CD14-positive monocyte (primary cell): ENCODE measurements at regions not wholly inside any gene's neighbourhood (a gene's known extent, or its start where the extent isn't known, plus 50 kb on each side); places are given as distances from the start of the nearest gene placed in this dataset.

Source experiments
- DNase-seq, 3 donors: peaks; one replicate each; pipeline ENCODE4 v3.0.0-alpha.2; 2011 to 2022
- H2AFZ ChIP-seq: 2 replicates; pipeline ENCODE4 v1.6.0; 2012; ENCODE audit warnings: mild to moderate bottlenecking, low read depth, low read length, inconsistent platforms; ENCODE audit not compliant: insufficient read depth, poor library complexity, severe bottlenecking
- H3K27ac ChIP-seq, 2 donors: 1 replicate in 1 of 2; 2 replicates in 1 of 2; pipeline ENCODE4 v1.5.1; 2012 to 2013; ENCODE audit warnings: low read length in 2 of 2, control low read depth in 1 of 2, inconsistent platforms in 1 of 2, low read depth in 1 of 2, mild to moderate bottlenecking in 1 of 2
- H3K27me3 ChIP-seq, 2 donors: one replicate each; pipeline versions ENCODE4 v1.6.0 to v1.6.1; 2011 to 2013; ENCODE audit warnings: low read length in 2 of 2; ENCODE audit not compliant: control insufficient read depth in 2 of 2, insufficient read depth in 2 of 2
- H3K36me3 ChIP-seq, 2 donors: replicated peaks in 1 of 2; 1 replicate in 1 of 2; 2 replicates in 1 of 2; pipeline versions ENCODE4 v1.5.1 to v1.6.1; 2012 to 2013; ENCODE audit warnings: low read length in 2 of 2, control low read depth in 1 of 2, inconsistent platforms in 1 of 2, mild to moderate bottlenecking in 1 of 2; ENCODE audit not compliant: insufficient read depth in 2 of 2, control insufficient read depth in 1 of 2
- H3K4me1 ChIP-seq, 2 donors: 1 replicate in 1 of 2; 2 replicates in 1 of 2; pipeline versions ENCODE4 v1.5.1 to v1.6.1; 2012 to 2013; ENCODE audit warnings: low read length in 2 of 2, control low read depth in 1 of 2, inconsistent platforms in 1 of 2, mild to moderate bottlenecking in 1 of 2, moderate library complexity in 1 of 2; ENCODE audit not compliant: insufficient read depth in 2 of 2, control insufficient read depth in 1 of 2
- H3K4me2 ChIP-seq: replicated peaks from 2 replicates; pipeline ENCODE3; 2012; ENCODE audit warnings: low read length, moderate library complexity, mild to moderate bottlenecking; ENCODE audit not compliant: poor library complexity, severe bottlenecking; ENCODE audit errors: extremely low read depth
- H3K4me3 ChIP-seq, 3 experiments: fragments of 200-600 bp in 1 of 3; sonication (generic) in 1 of 3; replicated peaks in 1 of 3; 1 replicate in 2 of 3; 2 replicates in 1 of 3; pipeline ENCODE4 v1.5.1; 2011 to 2013; ENCODE audit warnings: low read length in 3 of 3, mild to moderate bottlenecking in 3 of 3, control low read depth in 2 of 3, low read depth in 2 of 3, inconsistent platforms in 1 of 3, moderate library complexity in 1 of 3
- H3K79me2 ChIP-seq: 2 replicates; pipeline ENCODE4 v1.6.0; 2012; ENCODE audit warnings: mild to moderate bottlenecking, control low read depth, inconsistent platforms, low read length, moderate library complexity; ENCODE audit not compliant: insufficient read depth
- H3K9ac ChIP-seq: 2 replicates; pipeline ENCODE4 v1.6.0; 2017; ENCODE audit warnings: low read length, mild to moderate bottlenecking; ENCODE audit not compliant: insufficient read depth, poor library complexity, severe bottlenecking
- H3K9me3 ChIP-seq, 2 donors: replicated peaks in 1 of 2; 1 replicate in 1 of 2; 2 replicates in 1 of 2; pipeline versions ENCODE4 v1.5.1 to v1.6.1; 2012 to 2013; ENCODE audit warnings: low read length in 2 of 2, control low read depth in 1 of 2; ENCODE audit not compliant: control insufficient read depth in 1 of 2, insufficient read depth in 1 of 2
- H4K20me1 ChIP-seq: 2 replicates; pipeline ENCODE4 v1.6.0; 2012; ENCODE audit warnings: mild to moderate bottlenecking, low read length, control low read depth, moderate library complexity; ENCODE audit not compliant: insufficient read depth
- H3K27ac Mint-ChIP-seq, 7 donors: one replicate each; pipeline ENCODE4 v1.8.0; 2020; ENCODE audit warnings: mild to moderate bottlenecking in 7 of 7, mixed read lengths in 7 of 7, moderate library complexity in 6 of 7, inconsistent platforms in 2 of 7
- H3K27me3 Mint-ChIP-seq, 3 donors: one replicate each; pipeline ENCODE4 v1.8.0; 2021 to 2022; ENCODE audit warnings: low read depth in 3 of 3, mild to moderate bottlenecking in 3 of 3, mixed read lengths in 3 of 3, moderate library complexity in 3 of 3, inconsistent platforms in 1 of 3
- H3K36me3 Mint-ChIP-seq, 2 donors: one replicate each; pipeline ENCODE4 v1.8.0; 2020; ENCODE audit warnings: mixed read lengths in 2 of 2, inconsistent platforms in 1 of 2, mild to moderate bottlenecking in 1 of 2
- H3K4me1 Mint-ChIP-seq: one replicate; pipeline ENCODE4 v1.8.0; 2020; ENCODE audit warnings: mild to moderate bottlenecking, mixed read lengths
- H3K4me3 Mint-ChIP-seq, 2 donors: one replicate each; pipeline ENCODE4 v1.8.0; 2020; ENCODE audit warnings: mild to moderate bottlenecking in 2 of 2, mixed read lengths in 2 of 2, moderate library complexity in 1 of 2
- H3K9me3 Mint-ChIP-seq, 7 donors: one replicate each; pipeline ENCODE4 v1.8.0; 2020 to 2022; ENCODE audit warnings: mixed read lengths in 7 of 7, mild to moderate bottlenecking in 6 of 7, moderate library complexity in 6 of 7, inconsistent platforms in 2 of 7
- CTCF ChIP-seq: fragments of 200-600 bp; IDR thresholded peaks from one replicate; pipeline ENCODE4 v1.8.0; 2022; ENCODE audit warnings: antibody characterized with exemption, mild to moderate bottlenecking
- whole genome bisulfite sequencing: methylation state at CpG from one replicate; pipeline ENCODE4 v1.1.5; 2013; ENCODE audit warnings: missing lambda C conversion rate; ENCODE audit not compliant: insufficient coverage; 5-methylcytosine and 5-hydroxymethylcytosine counted together
- intact Hi-C, 2 donors: fragments of 100-400 bp; cut with micrococcal nuclease; formaldehyde crosslinking; loops; one replicate each; pipeline versions ENCODE4 v1.15.0 to v1.15.1; 2023

- H4K20me1 ChIP-seq = no peaks in the 10 kb centered on the region
- no peaks in the 10 kb centered on the region for H3K36me3 Mint-ChIP-seq
- H2AFZ ChIP-seq = no peak overlapping the region
- no peak overlapping the region for H3K9ac ChIP-seq
- no peak for TF ChIP-seq CTCF
- H3K4me3 Mint-ChIP-seq = peak overlapping the region in 1 of 2 donors; percentile 17
- H3K27me3 ChIP-seq = no peaks in the 10 kb centered on the region
- no peaks in the 10 kb centered on the region for H3K79me2 ChIP-seq
- no peak overlapping the region for H3K4me3 ChIP-seq
- WGBS = no CpG with 5 or more reads among the region's 1 CpG
- no peaks in the 10 kb centered on the region for H3K9me3 ChIP-seq
- no peaks in the 10 kb centered on the region for H3K36me3 ChIP-seq
- H3K4me1 Mint-ChIP-seq = no peaks in the 10 kb centered on the region
- no peak for DNase-seq
- H3K27ac Mint-ChIP-seq = no peak overlapping the region
- H3K9me3 Mint-ChIP-seq = peaks cover 0 to 8% (median 2%) of the 10 kb centered on the region in 7 donors
- H3K27me3 Mint-ChIP-seq = peaks cover 3 to 14% (median 5%) of the 10 kb centered on the region in 3 donors
- no peak overlapping the region for H3K27ac ChIP-seq
- intact Hi-C loops = no loop called here
- H3K4me1 ChIP-seq = no peaks in the 10 kb centered on the region
- no peak overlapping the region for H3K4me2 ChIP-seq
Observed at GRCh38 chr2:224222974-224223373, 178.9 kb downstream of the FAM124B start.

GRCh38 chr2:224222291-224222690 lies 179.6 kb downstream of the FAM124B start:
- no peaks in the 10 kb centered on the region for H3K4me1 Mint-ChIP-seq
- no peak overlapping the region for H3K27ac Mint-ChIP-seq
- no peak overlapping the region for H2AFZ ChIP-seq
- no peak for TF ChIP-seq CTCF
- H3K9me3 Mint-ChIP-seq = peaks cover 0 to 6% (median 2%) of the 10 kb centered on the region in 7 donors
- H3K79me2 ChIP-seq = no peaks in the 10 kb centered on the region
- no peaks in the 10 kb centered on the region for H3K4me1 ChIP-seq
- no peaks in the 10 kb centered on the region for H3K36me3 Mint-ChIP-seq
- no peak for DNase-seq
- H3K36me3 ChIP-seq = no peaks in the 10 kb centered on the region
- 80% methylated on average over 1 of the region's 4 CpGs for WGBS
- peaks cover 2 to 14% (median 5%) of the 10 kb centered on the region in 3 donors for H3K27me3 Mint-ChIP-seq
- no peak overlapping the region for H3K4me3 Mint-ChIP-seq
- no peak overlapping the region for H3K9ac ChIP-seq
- no peaks in the 10 kb centered on the region for H3K27me3 ChIP-seq
- no peak overlapping the region for H3K4me2 ChIP-seq
- no peak overlapping the region for H3K4me3 ChIP-seq
- intact Hi-C loops = no loop called here
- H3K9me3 ChIP-seq = no peaks in the 10 kb centered on the region
- no peak overlapping the region for H3K27ac ChIP-seq
- no peaks in the 10 kb centered on the region for H4K20me1 ChIP-seq
